Hematopoietic multipotent progenitor cell treated with erythropoietin and hydrocortisone succinate and interleukin-3 and kit ligand, for 6 days (in vitro differentiated cells): ENCODE measurements at regions not wholly inside any gene's neighbourhood (a gene's known extent, or its start where the extent isn't known, plus 50 kb on each side); places are given as distances from the start of the nearest gene placed in this dataset.
"Not testable (repeated sequence)": the region's sequence is repeated elsewhere in the genome, so short reads cannot be mapped to it uniquely, and the experiment has no call there.

ENCODE experiments used
- DNase-seq: peaks from one replicate; pipeline ENCODE4 v3.0.0-alpha.2; 2015

GRCh38 chr2:190005513-190005912 lies 57.0 kb downstream of the MSTN start:
- DNase-seq: no peak

- DNase-seq: no peak
These were observed 62.9 kb downstream of the MSTN start for GRCh38 chr2:189999661-190000060.

DNA sequence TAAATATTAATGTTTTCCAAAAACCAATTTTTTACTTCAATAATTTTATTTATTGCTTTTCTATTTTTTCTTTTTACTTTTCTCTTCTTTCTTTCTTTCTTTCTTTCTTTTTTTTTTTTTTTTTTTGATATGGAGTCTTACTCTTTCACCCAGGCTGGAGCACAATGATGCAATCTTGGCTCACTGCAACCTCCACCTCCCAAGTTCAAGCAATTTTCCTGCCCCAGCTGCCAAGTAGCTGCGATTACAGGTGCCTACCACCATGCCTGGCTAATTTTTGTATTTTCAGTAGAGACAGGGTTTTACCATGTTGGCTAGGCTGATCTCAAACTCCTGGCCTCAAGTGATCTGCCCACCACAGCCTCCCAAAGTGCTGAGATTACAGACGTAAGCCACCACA lies 63.9 kb downstream of the MSTN start:
- not testable (repeated sequence) for DNase-seq

GRCh38 chr2:189997016-189997415 lies 65.5 kb downstream of the MSTN start:
- no peak for DNase-seq

GRCh38 chr2:189995679-189996078 lies 66.8 kb downstream of the MSTN start:
- no peak for DNase-seq

GRCh38 chr2:189982780-189983394 lies 79.6 kb downstream of the MSTN start:
- peak; percentile 60 for DNase-seq

DNA sequence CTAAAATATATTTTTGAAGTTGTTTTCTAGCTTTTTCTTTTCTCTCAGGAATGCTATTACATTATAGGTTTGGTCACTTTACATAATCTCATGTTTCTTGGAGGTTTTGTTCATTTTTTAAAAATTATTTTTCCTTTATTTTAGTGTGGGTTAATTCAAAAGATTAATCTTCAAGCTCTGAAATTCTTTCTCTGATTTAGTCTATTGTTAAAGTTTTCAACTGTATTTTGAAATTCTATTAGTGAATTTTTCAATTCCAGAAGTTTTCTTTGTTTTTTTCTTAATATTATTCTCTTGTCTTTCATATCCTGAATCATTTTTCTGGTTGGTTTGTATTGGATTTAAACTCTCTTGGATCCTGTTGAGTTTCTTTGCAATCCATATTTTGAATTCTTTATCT lies 80.4 kb downstream of the MSTN start:
- no peak for DNase-seq

GRCh38 chr2:189976488-189976887 lies 86.0 kb downstream of the MSTN start:
- not testable (repeated sequence) for DNase-seq

DNA sequence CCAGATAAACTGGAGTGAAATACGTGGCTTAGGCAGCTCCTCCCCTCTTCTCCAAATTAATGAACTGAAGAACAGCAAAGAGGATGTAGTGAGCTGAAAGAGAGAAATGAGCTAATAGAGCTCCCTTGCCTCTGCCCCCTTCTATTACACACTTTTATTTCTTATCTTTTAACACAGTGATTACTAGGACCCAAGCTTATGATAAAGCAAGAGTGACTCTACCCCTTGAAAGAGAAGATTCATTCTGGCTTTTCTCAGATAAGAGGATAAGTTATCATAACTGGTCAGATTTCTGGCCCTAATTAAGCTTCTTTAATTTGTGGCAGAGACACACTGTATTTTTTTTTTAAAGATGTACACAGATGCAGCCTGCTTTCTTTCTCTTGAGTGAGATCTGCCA lies 102.2 kb downstream of the MSTN start:
- no peak for DNase-seq

GRCh38 chr2:189959450-189959849 lies 103.1 kb downstream of the MSTN start:
- DNase-seq: no peak

GRCh38 chr2:189954989-189955388 lies 107.5 kb downstream of the MSTN start:
- DNase-seq: no peak

GRCh38 chr2:189952536-189953109 lies 109.9 kb downstream of the MSTN start:
- no peak for DNase-seq

- DNase-seq: no peak
These were observed 110.6 kb downstream of the MSTN start for GRCh38 chr2:189951791-189952535.

GRCh38 chr2:189943009-189943408 lies 119.5 kb downstream of the MSTN start:
- DNase-seq: no peak

- no peak for DNase-seq
These were observed 121.6 kb downstream of the MSTN start for GRCh38 chr2:189940913-189941312.

- DNase-seq: no peak
These were observed 124.8 kb downstream of the MSTN start for GRCh38 chr2:189937691-189938090.

DNA sequence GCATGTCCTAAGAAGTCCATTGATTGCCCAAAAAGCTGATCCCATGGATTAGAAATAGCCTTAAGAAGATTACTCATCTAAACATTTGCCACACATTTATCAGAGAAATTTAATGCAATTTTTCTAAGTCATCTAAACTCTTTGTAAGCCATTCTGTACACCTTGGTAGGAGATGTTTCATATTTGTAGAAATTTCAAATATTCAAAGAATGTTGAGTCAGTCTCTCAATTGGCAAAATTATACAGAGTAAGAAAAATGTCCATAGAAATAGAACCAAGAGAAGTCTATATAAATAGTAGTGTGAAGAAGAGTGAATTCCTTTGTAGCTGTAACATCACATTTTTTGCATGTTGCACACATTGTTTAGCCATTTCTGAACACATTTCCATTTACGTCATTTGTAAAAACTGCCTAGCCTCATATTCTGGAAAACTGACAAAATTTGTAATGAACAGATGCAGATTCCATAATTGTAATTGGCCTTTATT lies 128.6 kb downstream of the MSTN start:
- no peak for DNase-seq

DNA sequence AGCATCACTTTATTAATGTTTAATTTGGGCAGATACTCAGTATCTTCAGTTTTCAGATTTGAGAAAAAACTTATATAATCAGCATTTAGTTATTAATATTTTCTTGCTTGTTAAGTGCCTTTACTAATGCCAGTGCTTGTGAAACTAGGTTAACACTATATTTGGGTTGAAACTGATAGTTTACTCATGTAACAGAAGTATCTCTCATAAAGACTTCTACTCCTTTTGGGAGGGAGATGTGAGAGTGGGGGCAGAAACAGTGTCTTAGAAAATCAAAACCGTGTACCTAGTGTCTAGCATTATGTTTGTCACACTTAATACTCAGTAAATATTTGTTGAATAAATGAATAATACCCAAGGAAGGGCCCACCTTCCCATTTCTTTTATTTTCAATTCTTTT lies 129.5 kb downstream of the MSTN start:
- DNase-seq: no peak

DNA sequence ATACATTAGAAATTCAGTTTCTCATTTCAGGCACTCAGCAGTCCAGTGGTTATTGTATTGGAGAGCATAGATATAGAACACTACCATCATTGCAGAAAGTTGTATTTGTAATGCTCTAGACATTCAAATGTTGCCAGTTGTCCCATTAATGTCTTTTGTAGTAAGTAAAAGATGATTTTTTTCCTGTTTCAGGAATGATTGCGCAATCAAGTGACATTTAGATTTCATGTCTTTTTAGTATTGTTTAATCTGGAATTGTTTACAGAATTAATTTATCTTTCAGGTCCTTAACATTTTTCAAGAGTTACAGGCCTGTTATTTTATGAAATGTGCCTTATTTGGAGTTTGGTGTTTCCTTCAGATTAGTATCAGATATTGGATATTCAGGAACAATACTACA lies 134.7 kb downstream of the MSTN start:
- DNase-seq: no peak
